NOMO-1 treated with dmso at 0.1 percent for 144 hours (cell line): ENCODE measurements at regions not wholly inside any gene's neighbourhood (a gene's known extent, or its start where the extent isn't known, plus 50 kb on each side); places are given as distances from the start of the nearest gene placed in this dataset.

Source experiments
- DNase-seq: peaks from one replicate; lab custom pipeline; 2025; ENCODE audit not compliant: unreplicated experiment; lab: John Stamatoyannopoulos, UW

- no peak for DNase-seq
These were observed 179.4 kb downstream of the ETS1 start for GRCh38 chr11:128407962-128408361.

DNA sequence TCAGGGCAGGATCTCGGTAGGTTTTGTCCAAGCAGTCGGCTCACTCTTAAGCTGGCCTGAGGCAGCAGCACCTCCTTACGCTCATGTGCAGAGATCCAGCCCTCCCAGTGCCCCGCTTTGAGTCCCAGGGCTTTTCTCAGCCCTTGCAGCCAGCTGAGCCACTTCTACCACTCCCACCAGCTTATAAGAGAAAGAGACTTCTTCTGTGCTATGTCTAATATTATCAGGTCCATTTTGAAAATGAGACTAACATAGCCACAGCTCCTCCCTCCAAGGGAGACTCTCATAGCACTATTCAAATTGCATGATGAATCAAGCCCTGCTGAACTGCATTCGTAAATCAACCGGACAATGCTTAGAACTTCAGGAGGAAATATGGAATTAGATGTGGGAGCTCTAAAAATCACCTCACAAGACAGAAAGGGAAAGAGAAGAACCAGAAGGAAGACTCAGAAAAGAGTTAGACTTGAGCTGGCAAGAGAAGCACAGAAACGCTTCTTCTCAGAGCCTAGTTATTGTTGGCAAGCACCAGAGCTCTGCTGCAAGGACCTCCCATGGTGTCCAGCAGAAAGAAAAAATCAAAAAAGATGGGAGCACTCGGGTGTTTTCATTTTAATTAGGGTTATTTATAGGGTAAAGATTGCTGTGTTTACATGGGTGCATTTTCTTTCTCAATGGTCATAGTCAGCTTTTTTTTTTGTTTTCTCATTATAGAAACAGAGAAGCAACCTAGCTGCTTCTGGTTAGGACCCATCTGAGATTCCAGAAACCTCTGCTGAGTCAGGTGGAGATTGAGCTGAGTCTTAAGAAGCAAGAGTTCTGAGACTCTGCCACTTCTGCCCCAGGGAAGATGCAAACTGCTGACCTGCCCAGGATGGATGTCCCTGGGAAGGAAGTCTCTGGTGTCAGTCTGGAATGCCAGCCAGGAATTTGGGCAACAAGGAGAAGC, 181.4 kb downstream of the ETS1 start:
- DNase-seq = no peak

- no peak for DNase-seq
These were observed 182.2 kb downstream of the ETS1 start for GRCh38 chr11:128405112-128405511.

DNA sequence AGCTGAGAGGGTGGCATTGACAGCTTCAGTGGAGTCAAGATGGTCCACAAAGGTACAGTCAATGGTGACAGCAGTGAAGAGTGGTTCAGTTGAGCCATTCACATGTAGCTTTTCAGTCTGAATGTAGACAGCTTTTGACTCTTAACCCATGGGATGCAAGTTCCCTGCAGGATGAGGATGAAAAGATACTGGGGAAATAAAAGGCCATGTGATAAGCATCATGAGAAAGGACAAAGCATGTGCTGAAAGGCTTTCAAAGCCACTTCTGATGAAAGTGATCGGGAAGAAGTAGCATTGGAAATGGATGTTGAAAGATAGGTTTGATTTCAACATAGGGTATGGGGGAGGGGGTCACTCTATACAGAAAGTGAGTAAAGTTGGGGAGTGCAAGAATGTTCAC, 182.9 kb downstream of the ETS1 start:
- DNase-seq = no peak

DNA sequence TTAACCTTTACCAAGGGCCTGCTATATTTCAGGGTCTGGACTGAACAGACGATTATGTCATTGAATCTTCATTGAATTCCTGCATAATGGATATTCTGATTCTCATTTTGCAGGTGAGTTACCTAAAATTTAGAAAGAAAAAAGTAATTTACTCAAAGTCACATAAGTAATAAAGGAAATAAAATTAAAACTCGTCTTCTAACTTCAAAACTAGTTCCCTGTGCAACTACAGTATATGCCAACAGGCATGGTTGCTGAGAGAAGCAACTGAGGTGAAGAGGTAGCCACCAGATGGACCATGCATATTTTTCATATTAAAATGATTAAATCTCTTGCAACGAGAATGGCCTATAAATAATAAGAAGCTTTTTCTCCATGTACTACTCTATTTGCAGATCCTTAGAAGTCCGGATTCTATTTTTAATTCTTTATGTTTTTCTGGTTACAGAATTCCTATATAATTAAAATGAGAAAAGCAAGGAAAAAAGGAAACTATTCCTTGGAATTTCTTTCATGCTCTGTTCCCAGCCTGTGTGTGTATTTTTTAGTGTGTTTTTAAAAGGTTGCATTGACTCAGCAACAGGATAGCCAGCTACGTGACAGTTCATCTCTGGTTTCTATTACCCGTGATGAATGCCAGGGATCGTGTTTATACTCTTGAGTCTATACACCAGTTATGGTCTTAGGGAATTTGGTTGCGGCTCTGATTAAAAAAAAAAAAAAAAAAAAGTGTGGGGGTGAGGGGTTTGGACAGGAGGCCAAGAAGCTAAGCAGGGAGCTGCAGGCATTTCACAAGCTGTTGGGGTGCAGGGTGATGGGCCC, 186.8 kb downstream of the ETS1 start:
- DNase-seq = no peak

DNA sequence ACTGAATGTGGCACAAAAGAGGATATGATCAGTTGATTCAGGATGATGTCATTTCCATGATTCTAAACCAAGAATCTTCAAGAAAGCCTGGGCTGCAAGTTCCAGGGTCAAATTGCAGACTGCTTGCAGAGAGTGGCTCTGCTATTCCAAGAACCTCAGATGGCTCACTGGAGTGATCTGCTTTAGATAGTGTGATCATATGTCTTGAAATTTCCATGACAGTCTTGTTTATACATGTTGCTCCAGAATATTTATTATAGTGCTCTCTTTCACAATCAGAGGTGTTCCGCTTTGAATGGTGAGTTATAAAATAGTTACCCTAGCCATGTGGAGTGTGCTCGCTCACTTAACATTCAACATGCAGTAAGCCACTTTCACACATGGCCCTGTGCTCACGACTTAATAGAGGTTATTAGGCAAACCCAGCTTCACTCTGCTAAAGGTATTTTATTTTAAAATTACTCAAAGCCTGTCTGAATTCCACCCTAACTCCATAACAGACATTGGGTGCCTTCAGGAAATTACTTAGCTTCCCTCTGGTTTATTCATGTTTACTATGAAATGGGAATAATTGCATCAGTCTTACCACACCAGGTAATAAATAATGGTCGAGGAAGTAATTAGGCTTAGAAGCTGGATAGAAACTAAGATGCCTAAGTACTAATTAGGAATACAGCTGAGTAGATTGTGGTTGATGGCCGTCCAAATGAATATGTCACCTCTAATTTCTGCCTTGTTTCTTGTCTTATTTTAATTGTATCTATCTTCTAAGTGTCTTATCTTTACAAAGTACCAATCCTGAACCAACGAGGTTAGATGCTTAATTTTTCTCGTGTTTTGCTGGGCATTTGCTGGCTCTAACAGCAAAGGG, 187.9 kb downstream of the ETS1 start:
- peak; percentile 55 for DNase-seq

DNA sequence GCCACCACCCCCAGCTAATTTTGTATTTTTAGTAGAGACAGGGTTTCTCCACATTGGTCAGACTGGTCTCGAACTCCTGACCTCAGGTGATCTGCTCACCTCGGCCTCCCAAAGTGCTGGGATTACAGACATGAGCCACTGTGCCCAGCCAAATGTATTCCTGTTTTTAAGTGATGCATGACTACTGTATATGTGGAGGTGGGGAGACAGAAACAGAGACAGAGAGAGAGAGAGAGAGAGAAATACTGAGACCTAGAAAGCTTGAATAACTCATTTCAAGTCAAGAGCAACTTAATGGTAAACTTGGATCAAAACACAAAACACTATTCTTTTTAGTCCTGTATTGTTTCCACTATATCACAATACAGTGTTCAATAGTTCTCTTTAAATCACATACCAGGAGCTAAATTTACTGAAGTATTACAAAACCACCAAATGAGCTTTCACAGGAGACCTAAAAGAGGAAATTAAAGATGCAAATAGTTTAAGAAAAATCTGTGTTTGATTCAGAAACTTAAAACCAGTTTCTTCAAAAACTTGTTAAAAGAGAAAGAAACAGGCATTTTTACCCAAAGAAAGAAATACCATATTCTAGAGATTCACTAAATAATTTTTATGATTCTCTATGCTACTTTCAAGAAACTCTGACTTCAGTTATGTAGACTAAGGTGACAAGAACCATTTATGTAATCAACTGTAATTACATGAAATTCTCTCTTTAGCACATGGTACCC, 188.7 kb downstream of the ETS1 start:
- DNase-seq = peak; percentile 49

DNA sequence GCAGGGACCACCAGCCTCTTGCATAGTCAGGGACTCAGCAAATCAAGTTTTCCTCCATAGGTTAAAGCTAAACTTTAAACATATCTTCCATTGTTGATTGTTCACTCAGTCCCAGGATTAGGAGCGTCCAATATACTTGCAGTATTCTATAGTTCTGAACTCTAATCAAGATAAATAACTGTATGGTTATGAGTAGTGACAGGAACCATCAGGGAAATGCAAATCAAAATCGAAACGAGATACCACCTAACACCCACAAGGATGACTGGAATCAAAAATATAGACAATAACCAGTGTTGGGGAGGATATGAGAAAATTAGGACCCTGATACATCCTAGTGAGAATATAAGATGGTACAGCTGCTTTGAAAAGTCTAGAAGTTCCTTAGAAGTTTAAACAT, 190.0 kb downstream of the ETS1 start:
- no peak for DNase-seq

DNA sequence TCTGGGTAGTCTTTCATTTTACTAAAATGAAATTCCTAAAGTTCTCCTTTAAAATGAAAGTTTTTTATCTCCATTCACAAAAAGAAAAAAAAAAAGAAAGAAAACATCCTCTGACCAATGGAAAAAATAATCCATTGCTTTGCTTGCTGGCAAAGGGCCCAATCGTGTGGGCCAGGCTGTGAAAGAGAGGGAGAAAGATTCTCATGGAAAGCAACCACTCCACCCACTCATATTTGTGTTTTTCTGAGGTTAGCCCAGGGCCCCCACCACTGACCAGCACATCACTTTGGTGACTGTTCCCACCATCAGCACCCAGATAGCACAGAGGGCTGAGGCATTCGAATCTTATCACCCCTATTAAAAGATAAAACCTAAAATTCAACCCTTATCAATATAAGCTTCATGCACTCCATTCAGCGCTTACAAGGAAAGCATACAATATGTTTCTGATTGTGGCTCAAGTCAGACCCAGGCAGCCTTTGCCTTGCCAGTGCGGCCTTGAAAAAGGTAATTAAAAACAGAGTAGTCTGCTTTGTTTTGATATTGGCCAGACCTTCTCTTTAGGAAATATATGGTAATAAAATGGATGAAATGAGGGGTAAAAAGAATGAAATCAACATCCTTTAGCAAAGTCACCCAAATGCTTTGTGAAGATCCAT, 192.8 kb downstream of the ETS1 start:
- DNase-seq = no peak

GRCh38 chr11:128392259-128392658, 195.1 kb downstream of the ETS1 start:
- DNase-seq = no peak

DNA sequence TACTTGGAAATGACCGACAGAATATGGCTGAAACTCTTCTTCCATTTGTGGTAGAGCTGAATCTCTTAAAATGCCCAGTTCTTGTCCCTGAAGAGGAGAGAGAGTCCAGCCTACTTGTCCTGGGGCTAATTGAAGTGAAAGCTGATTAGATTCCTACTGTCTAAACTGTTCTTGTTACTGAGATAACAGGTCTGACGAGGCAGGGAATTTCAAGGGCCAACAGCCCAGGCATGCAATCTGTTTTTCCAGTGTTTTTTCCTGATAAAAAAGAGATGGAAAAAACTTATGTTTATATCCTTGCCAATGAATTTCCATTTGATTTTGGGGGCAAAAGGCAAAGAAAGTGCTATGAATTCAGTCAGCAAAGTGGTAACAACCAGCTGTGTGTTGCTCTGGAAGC, 195.5 kb downstream of the ETS1 start:
- DNase-seq = no peak

DNA sequence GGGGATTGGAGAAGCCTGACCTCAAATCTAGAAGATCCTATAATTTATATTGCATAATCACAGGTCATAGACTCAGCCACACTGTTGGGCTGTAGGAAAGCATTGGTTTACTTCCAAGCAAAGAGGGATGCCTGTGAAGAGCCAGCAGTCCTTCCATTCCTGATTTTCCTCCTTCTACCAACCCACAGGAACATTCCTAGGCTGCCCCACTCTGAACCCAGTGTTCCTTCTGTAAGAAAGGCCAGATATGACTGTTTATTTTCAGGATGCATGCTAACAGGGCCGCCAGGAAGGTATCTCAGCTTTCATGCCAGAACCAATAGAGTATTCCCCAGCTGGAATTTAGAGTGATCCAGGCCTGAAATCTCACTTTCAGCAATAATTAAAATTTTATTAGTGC, 197.1 kb downstream of the ETS1 start:
- no peak for DNase-seq

GRCh38 chr11:128389461-128389976, 197.8 kb downstream of the ETS1 start:
- DNase-seq = no peak

DNA sequence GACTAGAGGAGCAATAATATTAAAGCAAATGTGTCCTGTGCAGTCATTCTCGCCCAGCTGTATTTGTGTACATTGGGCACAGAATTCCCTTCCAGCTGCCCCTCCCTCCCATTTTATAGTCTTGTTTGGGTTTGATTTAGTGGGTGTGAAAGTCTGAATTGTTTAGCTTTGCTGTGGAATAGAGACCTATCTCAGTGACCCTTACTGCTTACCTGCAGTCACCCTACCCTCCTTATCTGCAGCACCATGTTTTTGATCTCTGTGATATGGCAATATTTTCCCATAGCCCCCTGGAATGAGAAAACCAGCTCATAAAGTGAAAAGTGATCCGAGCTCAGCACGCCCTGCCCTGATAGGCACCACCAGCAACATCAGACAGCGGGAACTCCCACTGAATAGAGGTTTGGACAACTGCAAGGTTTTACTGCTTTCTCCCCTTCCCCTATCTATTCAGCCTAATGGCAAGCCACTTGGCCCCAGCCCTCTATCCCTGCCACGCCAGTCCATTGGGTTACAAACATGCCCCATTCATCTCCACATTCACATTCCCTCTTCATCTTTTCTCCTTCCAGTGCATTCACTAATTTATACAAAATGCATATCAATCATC, 199.0 kb downstream of the ETS1 start:
- no peak for DNase-seq

- DNase-seq = no peak
These were observed 207.5 kb downstream of the ETS1 start for GRCh38 chr11:128379587-128380580.

DNA sequence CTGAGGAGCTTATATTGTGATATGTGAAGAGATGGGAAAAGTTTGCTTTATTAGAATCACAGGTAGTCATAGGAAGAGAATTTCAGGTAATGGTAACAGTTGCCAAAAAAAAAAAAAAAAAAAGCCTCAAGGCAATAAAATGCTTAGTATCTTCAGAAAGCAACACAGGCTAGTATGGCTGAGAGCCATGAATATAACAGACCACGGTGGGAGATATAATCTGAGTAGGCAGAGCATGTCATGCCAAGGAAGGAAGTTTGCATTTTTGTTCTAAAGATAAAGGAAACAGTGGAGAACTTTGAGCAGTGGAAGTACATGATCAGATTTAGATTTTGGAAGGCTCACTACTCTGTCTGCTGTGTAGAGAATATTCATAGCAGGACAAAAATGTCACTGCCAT, 211.4 kb downstream of the ETS1 start:
- no peak for DNase-seq

- DNase-seq = no peak
These were observed 213.3 kb downstream of the ETS1 start for GRCh38 chr11:128374026-128374425.

GRCh38 chr11:128372977-128373376, 214.4 kb downstream of the ETS1 start:
- no peak for DNase-seq
